Fibroblast of mammary gland (primary cell): ENCODE measurements at regions not wholly inside any gene's neighbourhood (a gene's known extent, or its start where the extent isn't known, plus 50 kb on each side); places are given as distances from the start of the nearest gene placed in this dataset.

ENCODE experiments used
- DNase-seq: peaks from one replicate; pipeline ENCODE4 v3.0.0-alpha.2; 2010; ENCODE audit warnings: low read depth
- H3K4me3 ChIP-seq: 2 replicates; pipeline ENCODE4 v1.5.1; 2011; ENCODE audit warnings: low read depth, mild to moderate bottlenecking, low read length, moderate library complexity; ENCODE audit not compliant: control insufficient read depth
- CTCF ChIP-seq: conservative IDR thresholded peaks from 2 replicates; pipeline ENCODE4 v1.5.1; 2011; ENCODE audit warnings: low read depth, low read length, inconsistent platforms; ENCODE audit not compliant: control insufficient read depth, insufficient read depth

GRCh38 chr5:34547300-34548085, 108.6 kb upstream of the RAI14 start:
- DNase-seq = no peak
- no peak overlapping the region for H3K4me3 ChIP-seq
- no peak for TF ChIP-seq CTCF

GRCh38 chr5:34548086-34548403, 108.1 kb upstream of the RAI14 start:
- no peak for TF ChIP-seq CTCF
- no peak for DNase-seq
- no peak overlapping the region for H3K4me3 ChIP-seq

- no peak for DNase-seq
Observed at GRCh38 chr5:34550247-34550646, 105.9 kb upstream of the RAI14 start.

GRCh38 chr5:34550964-34551363, 105.2 kb upstream of the RAI14 start:
- H3K4me3 ChIP-seq = no peak overlapping the region
- no peak for TF ChIP-seq CTCF
- DNase-seq = no peak

More at GRCh38 chr5:34550247-34550646, 105.9 kb upstream of the RAI14 start:
- H3K4me3 ChIP-seq = no peak overlapping the region
- TF ChIP-seq CTCF = no peak

DNA sequence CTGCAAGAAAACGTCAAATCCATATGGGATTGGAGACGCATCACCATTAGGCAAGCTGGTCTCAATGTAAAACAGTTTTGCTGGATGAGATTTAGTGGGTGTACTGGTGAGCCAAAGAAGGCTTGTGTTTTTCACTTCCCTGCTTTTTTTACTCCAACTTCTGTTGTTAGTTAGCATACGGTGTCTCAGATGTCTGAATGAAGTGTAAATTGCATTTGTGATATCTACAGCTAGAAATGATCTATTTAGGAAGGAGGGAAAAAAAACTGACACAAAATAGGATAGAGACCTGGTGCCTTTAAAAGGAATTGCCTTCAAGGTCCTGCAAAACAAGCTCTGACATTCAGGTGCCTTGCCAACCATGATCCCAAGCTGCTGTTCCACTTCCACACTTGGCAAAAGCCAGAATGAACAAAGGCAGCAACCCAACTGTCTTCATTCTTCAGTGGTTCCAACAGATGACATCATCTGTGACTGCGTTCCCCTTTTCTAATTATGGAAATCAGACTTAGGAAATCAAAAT, 104.2 kb upstream of the RAI14 start:
- H3K4me3 ChIP-seq = no peak overlapping the region
- TF ChIP-seq CTCF = no peak
- peak; percentile 57 for DNase-seq

- no peak for TF ChIP-seq CTCF
- no peak overlapping the region for H3K4me3 ChIP-seq
- DNase-seq = no peak
Observed at GRCh38 chr5:34552686-34553085, 103.4 kb upstream of the RAI14 start.
